H1 (cell line): ENCODE measurements at regions not wholly inside any gene's neighbourhood (a gene's known extent, or its start where the extent isn't known, plus 50 kb on each side); places are given as distances from the start of the nearest gene placed in this dataset.

ENCODE experiments used
- BACH1 ChIP-seq: IDR thresholded peaks from 2 replicates; pipeline ENCODE4 v1.6.1; 2012; ENCODE audit warnings: low read length, improper control_type of control experiment
- BRCA1 ChIP-seq: IDR thresholded peaks from 2 replicates; pipeline ENCODE4 v1.6.1; 2012; ENCODE audit warnings: low read depth, low read length, improper control_type of control experiment
- CTBP2 ChIP-seq: IDR thresholded peaks from 2 replicates; pipeline ENCODE4 v1.7.0; 2011; ENCODE audit warnings: borderline replicate concordance, mild to moderate bottlenecking, moderate library complexity, mixed read lengths, low read length; ENCODE audit not compliant: insufficient read depth, insufficient read length
- SP4 ChIP-seq: IDR thresholded peaks from 2 replicates; pipeline ENCODE4 v1.6.1; 2012; ENCODE audit warnings: low read length, inconsistent platforms
- TF ChIP-seq, protein P1 (sequence below): IDR thresholded peaks from 2 replicates; pipeline ENCODE4 v1.6.1; 2012; ENCODE audit warnings: inconsistent platforms

DNA sequence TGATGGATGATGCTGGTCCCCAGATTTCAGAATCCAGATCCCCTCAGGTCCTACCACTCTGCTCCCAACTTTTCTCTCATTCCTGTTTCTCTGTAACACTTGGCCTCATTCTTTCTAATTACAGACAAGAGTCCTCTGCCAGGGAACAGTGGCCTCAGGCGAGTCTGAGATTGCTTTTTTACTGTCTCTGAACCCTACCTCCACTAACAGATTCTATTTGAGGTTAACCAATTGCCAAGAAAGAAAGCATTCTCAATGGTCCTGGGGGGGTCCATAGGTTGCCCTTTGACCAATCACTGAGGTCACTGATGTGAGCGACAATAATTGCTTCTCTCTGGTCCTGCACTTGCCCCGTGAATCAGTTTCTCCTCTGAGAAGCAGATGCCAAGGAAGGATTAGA is 145.2 kb upstream of the TMEM108 start (continued):
- TF ChIP-seq, protein P1, sequence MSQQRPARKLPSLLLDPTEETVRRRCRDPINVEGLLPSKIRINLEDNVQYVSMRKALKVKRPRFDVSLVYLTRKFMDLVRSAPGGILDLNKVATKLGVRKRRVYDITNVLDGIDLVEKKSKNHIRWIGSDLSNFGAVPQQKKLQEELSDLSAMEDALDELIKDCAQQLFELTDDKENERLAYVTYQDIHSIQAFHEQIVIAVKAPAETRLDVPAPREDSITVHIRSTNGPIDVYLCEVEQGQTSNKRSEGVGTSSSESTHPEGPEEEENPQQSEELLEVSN, result no peak
- TF ChIP-seq CTBP2, result no peak
- TF ChIP-seq BRCA1, result no peak
- TF ChIP-seq BACH1, result no peak
- no peak for TF ChIP-seq SP4
